Uterus (tissue), 3 donors: ENCODE measurements at regions not wholly inside any gene's neighbourhood (a gene's known extent, or its start where the extent isn't known, plus 50 kb on each side); places are given as distances from the start of the nearest gene placed in this dataset.

Experiments used
- DNase-seq, 2 donors: peaks; one replicate each; pipeline ENCODE4 v3.0.0-alpha.2; 2019 to 2020
- H3K27ac ChIP-seq, 2 donors: fragments of 200-600 bp; sonication (generic); 1 replicate in 1 of 2; 2 replicates in 1 of 2; pipeline ENCODE4 v1.5.1; 2016 to 2018
- H3K27me3 ChIP-seq, 2 donors: fragments of 200-600 bp; sonication (generic); one replicate each; pipeline ENCODE4 v1.5.1; 2018 to 2019; ENCODE audit warnings: control low read depth in 1 of 2
- H3K36me3 ChIP-seq, 2 donors: fragments of 200-600 bp; sonication (generic); one replicate each; pipeline ENCODE4 v1.5.1; 2019; ENCODE audit warnings: control low read depth in 1 of 2
- H3K4me1 ChIP-seq, 2 donors: fragments of 200-600 bp; sonication (generic); one replicate each; pipeline ENCODE4 v1.5.1; 2018 to 2019; ENCODE audit warnings: control low read depth in 1 of 2
- H3K4me3 ChIP-seq, 2 donors: fragments of 200-600 bp; sonication (generic); 1 replicate in 1 of 2; 2 replicates in 1 of 2; pipeline ENCODE4 v1.5.1; 2018 to 2019; ENCODE audit warnings: mild to moderate bottlenecking in 1 of 2
- H3K9me3 ChIP-seq, 2 donors: fragments of 200-600 bp; sonication (generic); one replicate each; pipeline ENCODE4 v1.5.1; 2019; ENCODE audit warnings: control low read depth in 1 of 2
- CTCF ChIP-seq, 4 experiments: fragments of 200-600 bp in 2 of 4; fragments of 450-650 bp in 2 of 4; sonication (generic) in 2 of 4; IDR thresholded peaks; one replicate each; pipeline ENCODE4 v1.5.1; 2016 to 2019; ENCODE audit warnings: antibody characterized with exemption in 4 of 4, mild to moderate bottlenecking in 2 of 4, moderate library complexity in 1 of 4
- POLR2A ChIP-seq, 2 donors: fragments of 450-650 bp; IDR thresholded peaks; one replicate each; pipeline ENCODE4 v1.6.1; 2016; ENCODE audit warnings: antibody characterized with exemption in 2 of 2, mild to moderate bottlenecking in 1 of 2, moderate library complexity in 1 of 2
- intact Hi-C: fragments of 100-400 bp; cut with DNase I; formaldehyde crosslinking; loops from one replicate; pipeline ENCODE4 v1.15.1; 2023; ENCODE audit warnings: low total_unique reads
- donor health status: DM: yes; HTN: yes; CAD: no.

GRCh38 chr12:123057513-123058265, 77.2 kb downstream of the ARL6IP4 start:
- no peak overlapping the region for H3K27ac ChIP-seq
- no peak for TF ChIP-seq CTCF (IDR thresholded peaks at IDR 0.05)
- TF ChIP-seq POLR2A (IDR thresholded peaks at IDR 0.05): no peak
- H3K27me3 ChIP-seq: no peaks in the 10 kb centered on the region
- no peaks in the 10 kb centered on the region for H3K9me3 ChIP-seq
- H3K36me3 ChIP-seq: no peaks in the 10 kb centered on the region
- no peak for DNase-seq
- no peak overlapping the region for H3K4me3 ChIP-seq
- peaks cover 3 to 6% of the 10 kb centered on the region in 2 donors for H3K4me1 ChIP-seq
- intact Hi-C loops: no loop called here

GRCh38 chr12:123056709-123057108, 76.2 kb downstream of the ARL6IP4 start:
- no peaks in the 10 kb centered on the region for H3K9me3 ChIP-seq

GRCh38 chr12:123056053-123056452, 75.6 kb downstream of the ARL6IP4 start:
- intact Hi-C loops: no loop called here
- Histone ChIP-seq H3K27me3 (no peaks in the 10 kb centered on the region), H3K27ac (peak overlapping the region in 1 of 2 donors; percentile 27), H3K4me1 (no peaks in the 10 kb centered on the region), H3K4me3 (no peak overlapping the region), H3K36me3 (no peaks in the 10 kb centered on the region), H3K9me3 (no peaks in the 10 kb centered on the region)
- TF ChIP-seq CTCF (IDR thresholded peaks at IDR 0.05) (no peak), POLR2A (IDR thresholded peaks at IDR 0.05) (no peak)
- no peak for DNase-seq

More at GRCh38 chr12:123056709-123057108, 76.2 kb downstream of the ARL6IP4 start:
- no peak overlapping the region for H3K27ac ChIP-seq
- TF ChIP-seq POLR2A (IDR thresholded peaks at IDR 0.05) (no peak), CTCF (IDR thresholded peaks at IDR 0.05) (no peak)
- H3K4me1 ChIP-seq: no peaks in the 10 kb centered on the region
- no peaks in the 10 kb centered on the region for H3K27me3 ChIP-seq
- intact Hi-C loops: no loop called here
- DNase-seq: no peak
- H3K36me3 ChIP-seq: no peaks in the 10 kb centered on the region
- H3K4me3 ChIP-seq: no peak overlapping the region

- H3K9me3 ChIP-seq: no peaks in the 10 kb centered on the region
- no peaks in the 10 kb centered on the region for H3K27me3 ChIP-seq
- DNase-seq: no peak
- peak overlapping the region in 1 of 2 donors; percentile 25 for H3K27ac ChIP-seq
- TF ChIP-seq POLR2A (IDR thresholded peaks at IDR 0.05): no peak
- TF ChIP-seq CTCF (IDR thresholded peaks at IDR 0.05): no peak
- H3K4me3 ChIP-seq: no peak overlapping the region
- H3K4me1 ChIP-seq: peaks cover 0 to 4% of the 10 kb centered on the region in 2 donors
- intact Hi-C loops: no loop called here
- no peaks in the 10 kb centered on the region for H3K36me3 ChIP-seq
Observed at GRCh38 chr12:123055281-123055766, 74.8 kb downstream of the ARL6IP4 start.

GRCh38 chr12:123054371-123054770, 73.9 kb downstream of the ARL6IP4 start:
- no peaks in the 10 kb centered on the region for H3K9me3 ChIP-seq
- TF ChIP-seq POLR2A (IDR thresholded peaks at IDR 0.05) (no peak), CTCF (IDR thresholded peaks at IDR 0.05) (no peak)
- no peak overlapping the region for H3K4me3 ChIP-seq
- H3K27ac ChIP-seq: no peak overlapping the region
- intact Hi-C loops: no loop called here
- no peaks in the 10 kb centered on the region for H3K27me3 ChIP-seq
- peaks cover 0 to 8% of the 10 kb centered on the region in 2 donors for H3K4me1 ChIP-seq
- H3K36me3 ChIP-seq: no peaks in the 10 kb centered on the region
- DNase-seq: no peak
